ENCODE measurements at regions not wholly inside any gene's neighbourhood (a gene's known extent, or its start where the extent isn't known, plus 50 kb on each side); places are given as distances from the start of the nearest gene placed in this dataset.
A peak's percentile ranks its signal among the peaks of the same experiment; 100 is the strongest.

GRCh38 chr11:19648321-19648720, 64.3 kb upstream of the NAV2 start:
- no peak for TF ChIP-seq POLR2AphosphoS5 (IDR thresholded peaks at IDR 0.05)
- no peak for TF ChIP-seq CTCF (IDR thresholded peaks at IDR 0.05)
- no peak for TF ChIP-seq POLR2A (IDR thresholded peaks at IDR 0.05)
- no peak for DNase-seq (ENCODE audit: low spot score)
- H3K27ac ChIP-seq, result no peak overlapping the region
- H3K36me3 ChIP-seq, result no peaks in the 10 kb centered on the region
- no peaks in the 10 kb centered on the region for H3K9me3 ChIP-seq
- intact Hi-C loops (cut with DNase I), result no loop called here
- 79% methylated on average over 3 of the region's 3 CpGs for WGBS
- no peaks in the 10 kb centered on the region for H3K27me3 ChIP-seq (replicated peaks; ENCODE audit: insufficient read depth)
- no peak overlapping the region for H3K4me3 ChIP-seq
- no peaks in the 10 kb centered on the region for H3K4me1 ChIP-seq (replicated peaks)

GRCh38 chr11:19647816-19648215, 64.8 kb upstream of the NAV2 start:
- WGBS, result 89% methylated on average over 3 of the region's 3 CpGs
- H3K36me3 ChIP-seq, result no peaks in the 10 kb centered on the region
- DNase-seq (ENCODE audit: low spot score), result no peak
- H3K27me3 ChIP-seq (replicated peaks; ENCODE audit: insufficient read depth), result no peaks in the 10 kb centered on the region
- H3K4me1 ChIP-seq (replicated peaks), result no peaks in the 10 kb centered on the region
- no peaks in the 10 kb centered on the region for H3K9me3 ChIP-seq
- no peak overlapping the region for H3K4me3 ChIP-seq
- H3K27ac ChIP-seq, result no peak overlapping the region
- TF ChIP-seq POLR2AphosphoS5 (IDR thresholded peaks at IDR 0.05) (no peak), CTCF (IDR thresholded peaks at IDR 0.05) (no peak), POLR2A (IDR thresholded peaks at IDR 0.05) (no peak)
- intact Hi-C loops (cut with DNase I), result no loop called here

- no peak for DNase-seq (ENCODE audit: low spot score)
- H3K27me3 ChIP-seq (replicated peaks; ENCODE audit: insufficient read depth), result no peaks in the 10 kb centered on the region
Observed at GRCh38 chr11:19646921-19647320, 65.7 kb upstream of the NAV2 start.

GRCh38 chr11:19646308-19646707, 66.3 kb upstream of the NAV2 start:
- peak; percentile 44 for DNase-seq (ENCODE audit: low spot score)
- H3K9me3 ChIP-seq, result no peaks in the 10 kb centered on the region
- no peaks in the 10 kb centered on the region for H3K36me3 ChIP-seq
- H3K27ac ChIP-seq, result no peak overlapping the region
- 52% methylated on average over 1 of the region's 1 CpG for WGBS
- no peak overlapping the region for H3K4me3 ChIP-seq
- H3K27me3 ChIP-seq (replicated peaks; ENCODE audit: insufficient read depth), result no peaks in the 10 kb centered on the region
- intact Hi-C loops (cut with DNase I), result no loop called here
- no peaks in the 10 kb centered on the region for H3K4me1 ChIP-seq (replicated peaks)
- no peak for TF ChIP-seq POLR2A (IDR thresholded peaks at IDR 0.05)
- peak; percentile 10 for TF ChIP-seq POLR2AphosphoS5 (IDR thresholded peaks at IDR 0.05)

More at GRCh38 chr11:19646921-19647320, 65.7 kb upstream of the NAV2 start:
- H3K4me3 ChIP-seq, result no peak overlapping the region
- H3K4me1 ChIP-seq (replicated peaks), result no peaks in the 10 kb centered on the region
- intact Hi-C loops (cut with DNase I), result no loop called here
- WGBS, result 71% methylated on average over 3 of the region's 3 CpGs
- TF ChIP-seq POLR2AphosphoS5 (IDR thresholded peaks at IDR 0.05), result no peak
- TF ChIP-seq CTCF (IDR thresholded peaks at IDR 0.05), result no peak
- TF ChIP-seq POLR2A (IDR thresholded peaks at IDR 0.05), result no peak
- no peaks in the 10 kb centered on the region for H3K36me3 ChIP-seq
- no peaks in the 10 kb centered on the region for H3K9me3 ChIP-seq
- no peak overlapping the region for H3K27ac ChIP-seq

GRCh38 chr11:19644316-19644715, 68.3 kb upstream of the NAV2 start:
- 84% methylated on average over 4 of the region's 4 CpGs for WGBS

More at GRCh38 chr11:19644316-19644715, 68.3 kb upstream of the NAV2 start:
- intact Hi-C loops (cut with DNase I), result no loop called here
- no peak for DNase-seq (ENCODE audit: low spot score)
- TF ChIP-seq POLR2A (IDR thresholded peaks at IDR 0.05) (no peak), CTCF (IDR thresholded peaks at IDR 0.05) (no peak), POLR2AphosphoS5 (IDR thresholded peaks at IDR 0.05) (no peak)
- no peaks in the 10 kb centered on the region for H3K9me3 ChIP-seq
- H3K27ac ChIP-seq, result no peak overlapping the region
- H3K4me1 ChIP-seq (replicated peaks), result no peaks in the 10 kb centered on the region
- no peaks in the 10 kb centered on the region for H3K27me3 ChIP-seq (replicated peaks; ENCODE audit: insufficient read depth)
- H3K36me3 ChIP-seq, result no peaks in the 10 kb centered on the region
- H3K4me3 ChIP-seq, result no peak overlapping the region

All from prostate gland (tissue), 2 donors.